H1 (cell line): ENCODE measurements at regions not wholly inside any gene's neighbourhood (a gene's known extent, or its start where the extent isn't known, plus 50 kb on each side); places are given as distances from the start of the nearest gene placed in this dataset.

ENCODE experiments used
- CEBPB ChIP-seq: IDR thresholded peaks from 2 replicates; pipeline ENCODE4 v1.6.1; 2012; ENCODE audit warnings: low read depth, low read length
- CHD7 ChIP-seq: fragments of 300-600 bp; sonication (generic); IDR thresholded peaks from 2 replicates; pipeline ENCODE4 v1.7.1; 2012; ENCODE audit warnings: low read length, moderate library complexity, mild to moderate bottlenecking, inconsistent platforms; ENCODE audit not compliant: insufficient replicate concordance
- CTBP2 ChIP-seq: IDR thresholded peaks from 2 replicates; pipeline ENCODE4 v1.7.0; 2011; ENCODE audit warnings: borderline replicate concordance, mild to moderate bottlenecking, moderate library complexity, mixed read lengths, low read length; ENCODE audit not compliant: insufficient read depth, insufficient read length
- FOSL1 ChIP-seq: IDR thresholded peaks from 2 replicates; pipeline ENCODE4 v1.6.1; 2011; ENCODE audit warnings: mild to moderate bottlenecking, low read depth, low read length, moderate library complexity; ENCODE audit not compliant: insufficient read depth
- JUND ChIP-seq: IDR thresholded peaks from 2 replicates; pipeline ENCODE4 v1.6.1; 2011; ENCODE audit warnings: mild to moderate bottlenecking, improper control_type of control experiment, low read length
- POLR2A ChIP-seq, 2 experiments: IDR thresholded peaks; 1 replicate in 1 of 2; 2 replicates in 1 of 2; pipeline ENCODE4 v1.6.1; 2011; ENCODE audit warnings: low read depth in 2 of 2, low read length in 2 of 2, mild to moderate bottlenecking in 2 of 2; ENCODE audit errors: control extremely low read depth in 1 of 2
- SIX5 ChIP-seq: IDR thresholded peaks from 2 replicates; pipeline ENCODE4 v1.6.1; 2011; ENCODE audit warnings: mild to moderate bottlenecking, low read depth, low read length
- SUZ12 ChIP-seq: fragments of 200-600 bp; sonication (generic); IDR thresholded peaks from 2 replicates; pipeline ENCODE4 v1.6.1; 2012; ENCODE audit warnings: mild to moderate bottlenecking, inconsistent platforms, low read length, moderate library complexity, mixed read lengths
- ZNF274 ChIP-seq: IDR thresholded peaks from 2 replicates; pipeline ENCODE4 v1.7.0; 2012; ENCODE audit warnings: low read length, borderline replicate concordance; ENCODE audit errors: extremely low read depth

- no peak for TF ChIP-seq CHD7
- no peak for TF ChIP-seq JUND
- no peak for TF ChIP-seq SIX5
- TF ChIP-seq POLR2A (IDR thresholded peaks at IDR 0.05; ENCODE audit: control extremely low read depth in 1 of 2, low read depth in 2 of 2, low read length in 2 of 2), result no peak
- no peak for TF ChIP-seq FOSL1
- TF ChIP-seq CTBP2, result no peak
- TF ChIP-seq CEBPB, result no peak
- no peak for TF ChIP-seq ZNF274
- TF ChIP-seq SUZ12, result no peak
Observed at GRCh38 chr3:66140743-66141372, 79.9 kb upstream of the SLC25A26 start (continued).
